IMR-90 (cell line): ENCODE measurements at regions not wholly inside any gene's neighbourhood (a gene's known extent, or its start where the extent isn't known, plus 50 kb on each side); places are given as distances from the start of the nearest gene placed in this dataset.

Experiments used
- ATAC-seq: fragments of 200-7000 bp; cut with Tn5 transposase; 2 replicates; pipeline ENCODE4 v1.9.1; 2020; ENCODE audit warnings: low read depth, mild to moderate bottlenecking, moderate library complexity
- BruUV-seq: library from RNA; stranded (reverse); fragments of 400-500 nt; replicated peaks from 2 replicates; lab custom pipeline; 2021; lab: Mats Ljungman, UMichigan
- CTCF ChIA-PET: fragments of 300-600 bp; formaldehyde crosslinking; extraction: SDS; loops from one replicate; lab custom pipeline; 2021; ENCODE audit warnings: antibody characterized with exemption; lab: Yijun Ruan, JAX
- POLR2A ChIA-PET: fragments of 300-600 bp; sonication (Branson Sonifier 250); formaldehyde crosslinking; loops from one replicate; lab custom pipeline; 2022; ENCODE audit warnings: antibody characterized with exemption; ENCODE audit not compliant: unreplicated experiment; lab: Charles Lee
- DNase-seq: peaks from one replicate; pipeline ENCODE4 v3.0.0; 2013
- H2AFZ ChIP-seq: replicated peaks from 2 replicates; pipeline ENCODE3; 2013; ENCODE audit warnings: low read length, mild to moderate bottlenecking; ENCODE audit not compliant: poor library complexity
- H2AK5ac ChIP-seq: 2 replicates; pipeline ENCODE4 v1.6.1; 2013; ENCODE audit warnings: low read depth, low read length, inconsistent platforms
- H2AK9ac ChIP-seq: replicated peaks from 2 replicates; pipeline ENCODE3; 2013; ENCODE audit warnings: mild to moderate bottlenecking, low read depth, low read length, moderate library complexity; ENCODE audit not compliant: poor library complexity
- H2BK120ac ChIP-seq: 2 replicates; pipeline ENCODE4 v1.6.1; 2013; ENCODE audit warnings: low read depth, low read length, inconsistent platforms
- H2BK15ac ChIP-seq: 3 replicates; pipeline ENCODE4 v1.6.1; 2013; ENCODE audit warnings: low read depth, low read length, inconsistent platforms
- H2BK20ac ChIP-seq: 2 replicates; pipeline ENCODE4 v1.6.1; 2013; ENCODE audit warnings: low read depth, mild to moderate bottlenecking, inconsistent platforms, low read length, moderate library complexity
- H2BK5ac ChIP-seq: 2 replicates; pipeline ENCODE4 v1.6.1; 2013; ENCODE audit warnings: mild to moderate bottlenecking, low read depth, low read length, inconsistent platforms; ENCODE audit not compliant: poor library complexity, severe bottlenecking
- H3K14ac ChIP-seq: replicated peaks from 2 replicates; pipeline ENCODE4 v1.6.1; 2013; ENCODE audit warnings: low read depth, low read length, inconsistent platforms
- H3K18ac ChIP-seq: 2 replicates; pipeline ENCODE4 v1.6.1; 2013; ENCODE audit warnings: low read depth, low read length, control low read depth
- H3K23ac ChIP-seq: 2 replicates; pipeline ENCODE4 v1.6.1; 2013; ENCODE audit warnings: low read depth, low read length, inconsistent platforms
- H3K27ac ChIP-seq: 2 replicates; pipeline ENCODE4 v1.5.1; 2013; ENCODE audit warnings: mild to moderate bottlenecking, control low read depth, low read length; ENCODE audit not compliant: insufficient read depth
- H3K27me3 ChIP-seq: 2 replicates; pipeline ENCODE4 v1.6.1; 2013; ENCODE audit warnings: low read length; ENCODE audit not compliant: control insufficient read depth, insufficient read depth
- H3K36me3 ChIP-seq: 2 replicates; pipeline ENCODE4 v1.6.1; 2013; ENCODE audit warnings: low read length, mixed read lengths; ENCODE audit not compliant: control insufficient read depth, insufficient read depth
- H3K4ac ChIP-seq: 2 replicates; pipeline ENCODE4 v1.6.1; 2013; ENCODE audit warnings: low read depth, low read length, inconsistent platforms
- H3K4me1 ChIP-seq: 2 replicates; pipeline ENCODE4 v1.6.1; 2013; ENCODE audit warnings: low read length, mixed read lengths; ENCODE audit not compliant: control insufficient read depth, insufficient read depth
- H3K4me2 ChIP-seq: 2 replicates; pipeline ENCODE4 v1.6.1; 2013; ENCODE audit warnings: low read depth, mild to moderate bottlenecking, control low read depth, low read length, moderate library complexity
- H3K4me3 ChIP-seq: 2 replicates; pipeline ENCODE4 v1.5.1; 2013; ENCODE audit warnings: low read depth, mild to moderate bottlenecking, control low read depth, low read length, moderate library complexity; ENCODE audit not compliant: insufficient read depth
- H3K56ac ChIP-seq: 2 replicates; pipeline ENCODE4 v1.6.1; 2013; ENCODE audit warnings: low read length, inconsistent platforms; ENCODE audit not compliant: insufficient read depth; ENCODE audit errors: extremely low read depth
- H3K79me1 ChIP-seq, 2 experiments: 2 replicates each; pipeline ENCODE4 v1.6.1; 2013; ENCODE audit warnings: low read length in 2 of 2, inconsistent platforms in 1 of 2, low read depth in 1 of 2
- H3K9ac ChIP-seq: 2 replicates; pipeline ENCODE4 v1.6.1; 2013; ENCODE audit warnings: low read depth, low read length, control low read depth
- H3K9me1 ChIP-seq: 2 replicates; pipeline ENCODE4 v1.6.1; 2013; ENCODE audit warnings: low read length, inconsistent platforms; ENCODE audit not compliant: insufficient read depth
- H3K9me3 ChIP-seq: 2 replicates; pipeline ENCODE4 v1.6.1; 2013; ENCODE audit warnings: low read length; ENCODE audit not compliant: control insufficient read depth, insufficient read depth
- H4K20me1 ChIP-seq: 2 replicates; pipeline ENCODE4 v1.6.1; 2013; ENCODE audit warnings: low read length, inconsistent platforms; ENCODE audit not compliant: insufficient read depth
- H4K5ac ChIP-seq: 2 replicates; pipeline ENCODE4 v1.6.1; 2013; ENCODE audit warnings: mild to moderate bottlenecking, low read depth, low read length, control low read depth
- H4K8ac ChIP-seq, 2 experiments: 2 replicates each; pipeline ENCODE4 v1.6.1; 2013; ENCODE audit warnings: low read depth in 2 of 2, low read length in 2 of 2, control low read depth in 1 of 2, inconsistent platforms in 1 of 2
- H4K91ac ChIP-seq: 2 replicates; pipeline ENCODE4 v1.6.1; 2013; ENCODE audit warnings: low read depth, low read length, inconsistent platforms; ENCODE audit not compliant: insufficient read depth
- CHD1 ChIP-seq: IDR thresholded peaks from 2 replicates; pipeline ENCODE4 v1.6.1; 2012; ENCODE audit warnings: low read depth, low read length, improper control_type of control experiment
- MAFK ChIP-seq: IDR thresholded peaks from 2 replicates; pipeline ENCODE4 v1.6.1; 2012; ENCODE audit warnings: low read depth, low read length, improper control_type of control experiment
- MAZ ChIP-seq: IDR thresholded peaks from 2 replicates; pipeline ENCODE4 v1.6.1; 2012; ENCODE audit warnings: low read depth, mild to moderate bottlenecking, low read length, improper control_type of control experiment, moderate library complexity, borderline replicate concordance
- NFE2L2 ChIP-seq: fragments of 150-350 bp; IDR thresholded peaks from 2 replicates; pipeline ENCODE4 v1.6.1; 2016; ENCODE audit warnings: low read depth, mild to moderate bottlenecking, low read length
- POLR2A ChIP-seq: IDR thresholded peaks from 2 replicates; pipeline ENCODE4 v1.6.1; 2012; ENCODE audit warnings: mild to moderate bottlenecking, low read depth, low read length
- RAD21 ChIP-seq: IDR thresholded peaks from 2 replicates; pipeline ENCODE4 v1.6.1; 2012; ENCODE audit warnings: low read length, improper control_type of control experiment
- RFX5 ChIP-seq: IDR thresholded peaks from 2 replicates; pipeline ENCODE4 v1.8.0; 2012; ENCODE audit warnings: low read depth, mild to moderate bottlenecking, low read length, moderate library complexity
- SMC3 ChIP-seq: fragments of 150-350 bp; IDR thresholded peaks from 2 replicates; pipeline ENCODE4 v1.6.1; 2016; ENCODE audit warnings: low read depth, mild to moderate bottlenecking, antibody characterized with exemption, low read length, moderate library complexity
- WGBS, 2 experiments: methylation state at CpG; one replicate each; pipeline versions ENCODE4 v1.1.5 to v1.1.7; 2013; ENCODE audit warnings: missing lambda C conversion rate in 2 of 2; ENCODE audit not compliant: insufficient read length in 1 of 2; ENCODE audit errors: extremely low coverage in 2 of 2; 5-methylcytosine and 5-hydroxymethylcytosine counted together
- dilution Hi-C: fragments of 300-500 bp; cut with HindIII; formaldehyde crosslinking; loops from one replicate; pipeline ENCODE4 v1.14.3; 2018; ENCODE audit warnings: low sequenced_read_pairs; ENCODE audit not compliant: unreplicated experiment
- in situ Hi-C: fragments of 300-500 bp; cut with MboI; formaldehyde crosslinking; loops from 3 replicates; pipeline ENCODE4 v1.14.3; 2019; ENCODE audit warnings: low sequenced_read_pairs, inconsistent platforms, mixed read lengths
- intact Hi-C: fragments of 100-400 bp; cut with micrococcal nuclease; formaldehyde crosslinking; loops from 2 replicates; pipeline ENCODE4 v1.10.0; 2022
- TF ChIP-seq, protein P1 (sequence below): conservative IDR thresholded peaks from 2 replicates; pipeline ENCODE4 v1.5.1; 2012; ENCODE audit warnings: mild to moderate bottlenecking, low read depth, low read length, improper control_type of control experiment

DNA sequence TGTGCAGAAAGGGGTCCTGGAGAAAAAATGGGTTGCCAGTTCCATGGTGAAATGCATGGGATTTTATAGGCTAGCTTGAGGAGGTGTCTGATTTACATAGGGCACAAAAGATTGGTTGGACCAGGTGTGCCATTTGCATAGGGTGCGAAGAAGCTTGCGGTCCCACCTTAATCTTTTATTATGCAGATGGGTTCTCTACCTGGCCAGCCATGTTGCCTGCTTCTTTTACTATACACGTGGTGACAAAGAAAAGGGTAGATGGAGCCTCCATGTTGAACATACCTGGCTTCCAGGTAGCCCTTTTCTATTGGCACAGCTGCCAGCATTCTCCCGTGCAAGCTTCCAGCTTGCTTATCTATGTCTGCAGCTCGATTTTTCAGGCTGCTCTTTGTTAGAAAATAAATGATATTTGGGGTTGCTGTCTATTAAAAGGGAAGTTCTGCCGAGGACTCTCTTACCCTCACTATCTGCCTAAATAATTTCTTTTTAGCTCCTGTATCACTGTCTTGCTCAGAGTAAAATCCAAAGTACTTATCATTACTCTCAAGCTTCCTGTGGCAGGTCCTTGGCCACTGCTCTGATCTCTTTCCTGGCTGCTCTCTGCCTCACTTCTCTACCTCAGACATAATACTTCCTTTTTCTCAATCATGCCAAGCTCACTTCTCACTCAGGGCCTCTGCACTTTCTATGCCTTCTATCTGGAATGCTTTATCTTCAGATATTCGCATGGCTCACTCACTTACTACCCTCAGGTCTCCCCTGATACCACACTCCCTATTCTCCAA, 216.0 kb upstream of the DAAM1 start:
- CTCF ChIA-PET = no interaction called here
- no peak overlapping the region for H2AK9ac ChIP-seq
- no TSS peak for BruUV-seq
- no CpG with 5 or more reads among the region's 7 CpGs for WGBS, 2 experiments
- 0 out of 2 replicates have a peak, but pooled peaks cover 2% of the 10 kb centered on the region for H3K27me3 ChIP-seq
- no peak overlapping the region for H4K5ac ChIP-seq
- no peak overlapping the region for H2AFZ ChIP-seq
- in situ Hi-C loops = no loop called here
- no peak overlapping the region for H3K4me2 ChIP-seq
- H4K8ac ChIP-seq = no peak overlapping the region
- DNase-seq = no peak
- POLR2A ChIA-PET = no interaction called here
- H2AK5ac ChIP-seq = no peak overlapping the region
- H4K20me1 ChIP-seq = no peaks in the 10 kb centered on the region
- TF ChIP-seq MAZ = no peak
- TF ChIP-seq SMC3 = no peak
- no peak for TF ChIP-seq RFX5
- TF ChIP-seq NFE2L2 = no peak
- TF ChIP-seq, protein P1, sequence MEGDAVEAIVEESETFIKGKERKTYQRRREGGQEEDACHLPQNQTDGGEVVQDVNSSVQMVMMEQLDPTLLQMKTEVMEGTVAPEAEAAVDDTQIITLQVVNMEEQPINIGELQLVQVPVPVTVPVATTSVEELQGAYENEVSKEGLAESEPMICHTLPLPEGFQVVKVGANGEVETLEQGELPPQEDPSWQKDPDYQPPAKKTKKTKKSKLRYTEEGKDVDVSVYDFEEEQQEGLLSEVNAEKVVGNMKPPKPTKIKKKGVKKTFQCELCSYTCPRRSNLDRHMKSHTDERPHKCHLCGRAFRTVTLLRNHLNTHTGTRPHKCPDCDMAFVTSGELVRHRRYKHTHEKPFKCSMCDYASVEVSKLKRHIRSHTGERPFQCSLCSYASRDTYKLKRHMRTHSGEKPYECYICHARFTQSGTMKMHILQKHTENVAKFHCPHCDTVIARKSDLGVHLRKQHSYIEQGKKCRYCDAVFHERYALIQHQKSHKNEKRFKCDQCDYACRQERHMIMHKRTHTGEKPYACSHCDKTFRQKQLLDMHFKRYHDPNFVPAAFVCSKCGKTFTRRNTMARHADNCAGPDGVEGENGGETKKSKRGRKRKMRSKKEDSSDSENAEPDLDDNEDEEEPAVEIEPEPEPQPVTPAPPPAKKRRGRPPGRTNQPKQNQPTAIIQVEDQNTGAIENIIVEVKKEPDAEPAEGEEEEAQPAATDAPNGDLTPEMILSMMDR = no peak
- TF ChIP-seq POLR2A = no peak
- no peak for TF ChIP-seq RAD21
- TF ChIP-seq MAFK = no peak
- no peak for TF ChIP-seq CHD1
- H3K4ac ChIP-seq = no peak overlapping the region
- H3K23ac ChIP-seq = no peak overlapping the region
- peaks cover 3% of the 10 kb centered on the region for H3K4me1 ChIP-seq
- H3K9me1 ChIP-seq = no peaks in the 10 kb centered on the region; the same call in 1 of the 2 replicates
- no peak overlapping the region for H4K91ac ChIP-seq
- dilution Hi-C loops = no loop called here
- H3K14ac ChIP-seq = no peak overlapping the region
- no peak overlapping the region for H3K4me3 ChIP-seq
- no peak overlapping the region for H3K56ac ChIP-seq
- ATAC-seq = no peak
- no peak overlapping the region for H2BK15ac ChIP-seq
- H3K36me3 ChIP-seq = no peaks in the 10 kb centered on the region
- H3K9me3 ChIP-seq = no peaks in the 10 kb centered on the region; the same call in 1 of the 2 replicates
- H2BK120ac ChIP-seq = no peak overlapping the region
- H2BK5ac ChIP-seq = no peak overlapping the region
- intact Hi-C loops = no loop called here
- no peaks in the 10 kb centered on the region for H3K79me1 ChIP-seq
- H3K27ac ChIP-seq = no peak overlapping the region
- H2BK20ac ChIP-seq = no peak overlapping the region
- H3K18ac ChIP-seq = no peak overlapping the region
- H3K9ac ChIP-seq = no peak overlapping the region
